Stimulated activated effector memory CD8-positive, alpha-beta T cell treated with anti-CD3 and anti-CD28 coated beads, Interleukin-12 subunit alpha, Interleukin-12 subunit beta, amount 100 ng/mL, for 72 hours (primary cell): ENCODE measurements at regions not wholly inside any gene's neighbourhood (a gene's known extent, or its start where the extent isn't known, plus 50 kb on each side); places are given as distances from the start of the nearest gene placed in this dataset.

Experiments used
- ATAC-seq: fragments of 150-1000 bp; cut with Tn5 transposase; 2 replicates; pipeline ENCODE4 v1.10.0; 2021
- DNase-seq, 2 donors: peaks; one replicate each; pipeline ENCODE4 v3.0.0; 2021 to 2022; ENCODE audit warnings: low spot score in 2 of 2
- H3K27ac Mint-ChIP-seq: one replicate; pipeline ENCODE4 v1.8.0; 2022; ENCODE audit warnings: mild to moderate bottlenecking, mixed read lengths
- H3K36me3 Mint-ChIP-seq: one replicate; pipeline ENCODE4 v1.8.0; 2022; ENCODE audit warnings: mild to moderate bottlenecking, mixed read lengths
- H3K4me1 Mint-ChIP-seq: one replicate; pipeline ENCODE4 v1.8.0; 2022; ENCODE audit warnings: mixed read lengths
- H3K4me3 Mint-ChIP-seq: one replicate; pipeline ENCODE4 v1.8.0; 2022; ENCODE audit warnings: mild to moderate bottlenecking, mixed read lengths
- H3K9me3 Mint-ChIP-seq: one replicate; pipeline ENCODE4 v1.8.0; 2022; ENCODE audit warnings: mixed read lengths

DNA sequence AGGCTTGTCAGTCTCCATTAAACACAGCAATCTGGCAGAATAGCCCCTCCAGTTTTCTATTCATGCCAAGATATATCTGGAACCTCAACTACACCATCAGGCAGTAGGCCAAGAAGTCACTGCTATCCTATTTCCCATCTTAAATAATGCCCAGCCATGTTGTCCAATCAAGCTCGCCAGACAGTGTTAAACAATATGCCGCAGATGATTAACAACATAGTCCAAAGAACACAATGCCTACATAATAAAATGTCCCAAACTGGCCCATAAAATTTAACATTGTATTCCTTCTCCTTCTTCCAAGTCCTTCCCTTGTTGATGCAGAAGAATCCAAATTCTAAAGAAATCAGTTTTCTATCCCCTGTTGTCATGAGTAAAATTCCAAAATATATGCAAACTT, 427.4 kb upstream of the PPP2R3A start:
- no peak for ATAC-seq

DNA sequence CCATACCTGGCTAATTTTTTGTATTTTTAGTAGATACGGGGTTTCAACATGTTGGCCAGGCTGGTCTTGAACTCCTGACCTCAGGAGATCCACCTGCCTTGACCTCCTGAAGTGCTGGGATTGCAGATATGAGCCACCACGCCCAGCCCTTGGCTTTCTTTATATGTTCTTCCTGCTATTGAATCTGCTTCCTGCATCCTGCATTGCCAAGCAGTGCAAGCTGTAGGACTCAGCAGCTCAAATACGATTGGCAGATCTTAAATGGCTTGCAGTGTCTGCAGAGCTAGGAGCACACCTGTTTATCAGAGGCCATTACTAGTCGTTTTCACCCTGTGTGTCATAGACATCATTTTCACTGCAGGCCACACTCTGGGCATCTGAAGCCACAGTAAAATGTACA, 426.2 kb upstream of the PPP2R3A start:
- Mint-ChIP-seq H3K36me3 (no peaks in the 10 kb centered on the region), H3K9me3 (peaks cover 7% of the 10 kb centered on the region), H3K4me1 (no peaks in the 10 kb centered on the region), H3K27ac (no peak overlapping the region), H3K4me3 (no peak overlapping the region)
- DNase-seq (no peak), ATAC-seq (no peak)

More for the DNA sequence above, 427.4 kb upstream of the PPP2R3A start:
- Mint-ChIP-seq H3K36me3 (no peaks in the 10 kb centered on the region), H3K4me1 (no peaks in the 10 kb centered on the region), H3K9me3 (peaks cover 7% of the 10 kb centered on the region), H3K4me3 (no peak overlapping the region), H3K27ac (no peak overlapping the region)
- no peak for DNase-seq

DNA sequence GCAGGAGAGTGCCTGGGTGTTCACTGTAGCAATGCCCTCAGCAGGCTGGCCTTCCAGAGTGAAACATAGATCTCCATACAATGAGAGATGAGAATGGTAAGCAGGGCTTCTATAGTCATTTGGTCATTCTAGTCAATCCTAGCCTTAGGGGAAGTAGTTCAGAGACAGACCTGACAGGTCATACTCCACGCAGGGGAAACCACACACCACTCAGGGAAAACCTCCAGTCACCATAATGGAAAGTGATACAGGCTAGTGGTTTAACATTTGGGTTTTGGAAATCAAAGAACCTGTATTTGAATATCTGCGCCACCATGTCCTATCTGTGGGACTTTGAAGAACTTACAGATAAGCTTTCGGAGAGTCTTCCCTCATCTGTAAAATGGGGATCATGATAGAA, 425.7 kb upstream of the PPP2R3A start:
- H3K4me1 Mint-ChIP-seq = no peaks in the 10 kb centered on the region
- no peaks in the 10 kb centered on the region for H3K36me3 Mint-ChIP-seq
- no peak overlapping the region for H3K27ac Mint-ChIP-seq
- DNase-seq (no peak), ATAC-seq (no peak)
- no peak overlapping the region for H3K4me3 Mint-ChIP-seq
- H3K9me3 Mint-ChIP-seq = peaks cover 7% of the 10 kb centered on the region

DNA sequence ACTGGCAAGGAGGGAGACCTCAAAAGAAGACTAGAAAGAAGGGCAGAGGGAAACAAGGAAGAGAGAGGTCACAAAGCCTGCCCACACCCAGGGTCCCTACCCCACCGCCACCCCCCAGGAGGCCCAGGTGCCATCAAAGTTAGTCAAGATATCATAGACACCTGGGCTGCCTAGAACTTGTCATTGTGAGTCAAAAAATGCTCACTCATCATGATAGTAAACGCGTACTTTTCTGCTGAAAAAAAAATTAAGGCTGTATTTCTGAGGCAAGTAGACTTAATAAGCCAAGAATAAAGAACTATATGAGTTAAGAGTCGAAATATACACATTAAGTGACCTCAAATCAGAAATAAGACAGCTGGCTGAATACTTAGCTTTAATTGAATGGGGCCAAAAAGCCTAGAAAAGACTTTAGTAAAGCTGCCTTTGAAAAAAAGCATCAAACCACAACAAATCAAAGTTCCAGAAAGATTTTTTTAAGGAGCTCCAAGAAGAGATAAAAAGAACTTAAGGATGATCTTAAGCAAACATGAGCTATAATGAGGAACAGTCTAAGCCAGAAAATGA, 415.5 kb upstream of the PPP2R3A start:
- Mint-ChIP-seq H3K9me3 (peaks cover 2% of the 10 kb centered on the region), H3K36me3 (no peaks in the 10 kb centered on the region)

DNA sequence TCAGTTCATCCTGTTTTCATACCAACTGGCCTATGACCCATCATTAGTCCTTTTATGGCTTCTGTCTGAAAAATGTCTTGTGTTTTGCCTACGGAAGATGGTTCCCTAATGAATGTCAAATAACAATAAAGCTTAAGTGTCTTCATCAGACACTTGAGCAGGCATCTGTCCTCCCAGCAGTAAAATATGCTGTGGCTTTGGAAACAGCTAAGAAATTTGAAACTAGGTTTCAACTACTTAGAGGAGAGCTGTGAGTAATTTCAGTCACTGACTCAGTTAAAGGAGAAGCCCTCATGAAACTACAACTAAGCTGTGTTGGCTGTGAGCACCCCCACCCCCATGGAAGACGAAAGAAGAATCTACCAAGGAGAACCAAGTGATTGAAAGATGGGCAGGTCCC, 409.4 kb upstream of the PPP2R3A start:
- Mint-ChIP-seq H3K4me1 (no peaks in the 10 kb centered on the region), H3K36me3 (no peaks in the 10 kb centered on the region), H3K27ac (no peak overlapping the region), H3K4me3 (no peak overlapping the region), H3K9me3 (peaks cover 6% of the 10 kb centered on the region)
- no peak for ATAC-seq
- DNase-seq = no peak

More for the DNA sequence above, 415.5 kb upstream of the PPP2R3A start:
- DNase-seq (no peak), ATAC-seq (no peak)
- Mint-ChIP-seq H3K4me1 (no peaks in the 10 kb centered on the region), H3K4me3 (no peak overlapping the region), H3K27ac (no peak overlapping the region)

DNA sequence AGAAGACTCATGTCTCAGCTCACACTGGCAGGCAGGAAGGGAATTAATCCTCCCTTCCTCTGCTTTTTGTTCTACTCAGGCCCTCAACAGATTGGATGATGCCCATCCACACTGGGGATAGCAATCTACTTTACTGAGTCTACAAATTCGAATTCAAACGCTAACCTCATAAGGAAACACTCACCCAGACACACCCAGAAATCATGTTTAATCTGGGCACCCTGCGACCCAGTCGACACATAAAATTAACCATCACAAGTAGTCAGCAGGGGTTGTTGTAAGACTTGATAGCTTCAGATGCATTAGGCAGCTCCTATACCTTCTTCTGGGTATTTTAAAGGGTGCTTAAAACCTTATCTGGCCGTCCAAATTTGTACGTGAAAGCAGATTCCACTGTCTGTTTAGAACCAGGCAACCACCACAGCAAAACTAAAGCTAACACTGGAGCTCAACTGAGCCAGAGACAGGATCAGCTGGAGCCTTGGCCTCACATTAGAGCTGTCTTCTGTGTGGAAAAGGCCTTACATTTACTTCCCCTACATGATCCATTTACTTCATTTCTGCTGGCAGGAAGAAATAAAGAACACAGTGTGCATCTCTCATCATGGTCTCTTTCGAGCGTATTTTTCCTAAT, 407.3 kb upstream of the PPP2R3A start:
- DNase-seq (no peak), ATAC-seq (no peak)
- Mint-ChIP-seq H3K4me3 (no peak overlapping the region), H3K27ac (no peak overlapping the region), H3K36me3 (no peaks in the 10 kb centered on the region), H3K9me3 (peaks cover 6% of the 10 kb centered on the region), H3K4me1 (no peaks in the 10 kb centered on the region)

DNA sequence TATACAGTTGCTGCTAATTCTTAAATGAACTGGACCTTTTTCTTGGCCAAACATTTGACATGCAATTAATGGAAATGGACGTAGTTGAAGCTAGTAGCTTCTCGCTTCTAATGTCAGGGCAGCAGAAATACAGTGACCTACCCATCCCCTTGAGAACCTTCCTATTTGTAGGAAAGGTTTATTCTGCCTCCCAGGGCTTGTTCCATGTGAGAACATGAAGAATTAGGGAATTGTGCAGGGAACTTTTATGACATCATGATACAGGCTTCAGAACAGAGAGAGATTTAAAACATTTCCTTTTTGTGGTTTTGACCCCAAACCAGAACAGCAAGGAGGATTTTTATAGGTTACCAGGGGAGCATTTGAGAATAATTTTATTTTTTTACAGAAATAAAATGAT, 406.6 kb upstream of the PPP2R3A start:
- H3K4me1 Mint-ChIP-seq = no peaks in the 10 kb centered on the region
- peaks cover 5% of the 10 kb centered on the region for H3K9me3 Mint-ChIP-seq
- H3K4me3 Mint-ChIP-seq = no peak overlapping the region
- H3K36me3 Mint-ChIP-seq = no peaks in the 10 kb centered on the region
- DNase-seq = no peak
- no peak overlapping the region for H3K27ac Mint-ChIP-seq
- ATAC-seq = no peak

DNA sequence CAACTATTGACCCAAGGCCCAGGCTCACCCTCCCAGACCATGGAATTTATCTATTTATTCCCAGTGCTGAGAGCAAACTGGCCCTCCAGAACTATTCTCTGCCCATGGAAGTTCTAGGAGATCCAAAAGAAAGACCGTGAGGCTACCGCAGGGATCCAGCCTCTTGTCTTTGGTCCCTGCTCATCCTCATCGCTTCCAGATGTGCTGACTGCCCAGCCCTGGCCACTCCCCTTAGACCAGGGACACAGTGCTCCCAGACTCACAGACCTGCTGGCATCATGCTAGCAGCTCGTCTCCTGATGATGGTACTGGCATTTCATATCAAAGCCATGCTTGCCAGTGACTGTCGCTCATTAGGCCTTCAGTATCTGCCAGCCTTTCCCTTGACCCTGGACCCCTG, 405.7 kb upstream of the PPP2R3A start:
- no peak overlapping the region for H3K4me3 Mint-ChIP-seq
- ATAC-seq (no peak), DNase-seq (no peak)
- H3K9me3 Mint-ChIP-seq = peaks cover 4% of the 10 kb centered on the region
- no peaks in the 10 kb centered on the region for H3K4me1 Mint-ChIP-seq
- no peak overlapping the region for H3K27ac Mint-ChIP-seq
- no peaks in the 10 kb centered on the region for H3K36me3 Mint-ChIP-seq

DNA sequence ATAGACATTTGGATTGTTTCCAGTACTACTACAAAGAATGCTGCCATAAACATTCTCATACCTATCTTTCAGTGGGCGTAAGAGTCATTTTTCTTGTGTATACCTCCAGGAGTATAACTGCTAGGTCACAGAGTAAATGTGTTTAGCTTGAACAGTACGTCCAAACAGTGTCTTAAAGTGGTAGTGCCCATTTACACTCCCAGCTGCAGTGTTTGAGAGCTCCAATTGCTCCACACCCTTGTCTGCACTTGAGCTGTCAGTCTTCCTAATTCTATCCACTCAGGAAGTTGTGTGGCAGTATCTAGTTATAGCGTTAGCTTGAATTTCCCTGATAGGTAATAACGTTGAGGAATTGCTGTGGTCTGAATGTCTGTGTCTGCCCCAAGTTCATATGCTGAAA, 404.7 kb upstream of the PPP2R3A start:
- H3K36me3 Mint-ChIP-seq = no peaks in the 10 kb centered on the region
- H3K4me3 Mint-ChIP-seq = no peak overlapping the region
- no peaks in the 10 kb centered on the region for H3K4me1 Mint-ChIP-seq
- ATAC-seq (no peak), DNase-seq (no peak)
- peaks cover 4% of the 10 kb centered on the region for H3K9me3 Mint-ChIP-seq
- no peak overlapping the region for H3K27ac Mint-ChIP-seq

DNA sequence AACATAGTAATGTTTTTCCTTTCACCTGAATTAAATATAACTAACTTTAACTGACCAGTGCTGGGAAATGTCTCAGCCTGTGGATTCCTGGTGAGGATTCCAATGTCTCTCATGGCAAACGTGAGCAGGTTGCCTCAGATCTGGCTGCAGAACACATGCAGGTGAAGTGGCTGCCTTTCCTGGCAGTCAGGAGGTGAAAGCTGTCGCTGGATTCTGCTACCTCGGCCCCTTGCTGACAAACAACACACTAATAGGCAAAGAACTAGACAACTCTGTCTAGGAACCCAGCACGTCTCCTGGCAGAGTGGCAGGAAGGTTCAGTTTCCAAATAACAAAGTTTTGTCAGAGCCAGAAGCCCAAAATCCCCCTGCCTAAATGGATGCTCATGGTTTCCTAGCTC, 400.8 kb upstream of the PPP2R3A start:
- H3K4me1 Mint-ChIP-seq = no peaks in the 10 kb centered on the region
- DNase-seq = no peak
- no peak overlapping the region for H3K27ac Mint-ChIP-seq
- H3K9me3 Mint-ChIP-seq = peaks cover 10% of the 10 kb centered on the region
- no peaks in the 10 kb centered on the region for H3K36me3 Mint-ChIP-seq
- no peak overlapping the region for H3K4me3 Mint-ChIP-seq
- no peak for ATAC-seq

DNA sequence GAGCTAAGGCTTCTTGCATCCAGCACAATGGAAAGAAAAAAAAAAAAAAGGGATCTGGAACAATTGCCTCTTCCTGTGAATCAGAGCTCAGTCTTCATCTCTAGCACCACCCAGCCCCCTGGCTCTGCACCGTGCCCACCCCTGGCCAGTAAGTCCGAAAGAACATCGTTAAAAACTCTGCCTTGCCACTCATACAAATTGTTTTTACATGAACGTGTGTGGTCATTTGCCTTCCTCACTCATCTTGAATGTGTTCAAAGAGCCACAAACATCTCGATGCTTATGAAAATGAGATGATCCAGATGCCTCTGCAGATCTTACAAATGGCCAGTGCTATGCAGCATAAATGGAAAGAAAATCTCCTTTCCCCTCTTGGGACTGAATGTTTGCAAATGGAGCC, 400.0 kb upstream of the PPP2R3A start:
- no peaks in the 10 kb centered on the region for H3K4me1 Mint-ChIP-seq
- no peak overlapping the region for H3K27ac Mint-ChIP-seq
- no peak overlapping the region for H3K4me3 Mint-ChIP-seq
- peaks cover 7% of the 10 kb centered on the region for H3K9me3 Mint-ChIP-seq
- H3K36me3 Mint-ChIP-seq = no peaks in the 10 kb centered on the region
- DNase-seq = no peak
- no peak for ATAC-seq

DNA sequence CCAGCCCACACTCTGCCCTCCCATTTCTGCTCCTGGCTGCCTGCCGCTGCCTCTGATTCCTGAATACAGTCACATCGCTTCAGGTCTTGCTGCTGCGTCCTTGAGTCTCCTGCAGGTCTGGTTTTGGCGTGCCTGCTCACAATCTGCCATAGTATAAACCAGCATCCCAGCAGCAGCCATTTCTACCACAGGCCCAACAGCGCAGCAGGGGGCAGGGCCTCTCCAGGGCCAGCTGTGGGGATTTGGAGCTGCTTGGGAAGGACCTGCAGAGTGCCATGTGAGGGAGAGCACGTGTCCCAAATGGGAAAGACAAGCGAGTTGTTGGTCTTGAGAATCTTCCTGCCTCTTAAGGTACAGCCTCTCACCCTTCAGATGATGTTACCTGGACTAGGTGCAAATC, 398.3 kb upstream of the PPP2R3A start:
- H3K4me1 Mint-ChIP-seq = no peaks in the 10 kb centered on the region
- ATAC-seq (no peak), DNase-seq (no peak)
- H3K4me3 Mint-ChIP-seq = no peak overlapping the region
- H3K36me3 Mint-ChIP-seq = no peaks in the 10 kb centered on the region
- H3K9me3 Mint-ChIP-seq = peaks cover 7% of the 10 kb centered on the region
- H3K27ac Mint-ChIP-seq = no peak overlapping the region

DNA sequence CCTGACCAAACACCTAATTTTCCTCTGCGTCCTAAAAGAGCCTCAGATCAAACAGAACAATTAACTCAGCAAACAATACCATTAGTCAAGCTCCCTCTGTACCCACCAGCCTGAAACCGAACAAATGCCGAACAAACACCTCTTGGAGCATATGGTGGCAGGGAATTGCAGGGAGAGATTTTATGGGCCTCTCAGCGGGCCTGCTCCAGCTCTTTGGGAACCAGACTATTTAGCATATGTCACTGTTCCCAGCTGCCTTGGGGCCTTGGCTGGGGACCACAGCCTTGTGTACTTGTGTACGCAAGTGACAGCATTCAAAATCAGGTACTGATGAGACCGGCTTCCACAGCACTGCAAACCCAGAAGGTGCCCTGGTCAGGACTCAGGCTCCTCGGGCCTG, 388.8 kb upstream of the PPP2R3A start:
- H3K9me3 Mint-ChIP-seq = peaks cover 6% of the 10 kb centered on the region
- no peak overlapping the region for H3K27ac Mint-ChIP-seq
- H3K4me3 Mint-ChIP-seq = no peak overlapping the region
- no peaks in the 10 kb centered on the region for H3K4me1 Mint-ChIP-seq
- DNase-seq (no peak), ATAC-seq (no peak)
- H3K36me3 Mint-ChIP-seq = no peaks in the 10 kb centered on the region

DNA sequence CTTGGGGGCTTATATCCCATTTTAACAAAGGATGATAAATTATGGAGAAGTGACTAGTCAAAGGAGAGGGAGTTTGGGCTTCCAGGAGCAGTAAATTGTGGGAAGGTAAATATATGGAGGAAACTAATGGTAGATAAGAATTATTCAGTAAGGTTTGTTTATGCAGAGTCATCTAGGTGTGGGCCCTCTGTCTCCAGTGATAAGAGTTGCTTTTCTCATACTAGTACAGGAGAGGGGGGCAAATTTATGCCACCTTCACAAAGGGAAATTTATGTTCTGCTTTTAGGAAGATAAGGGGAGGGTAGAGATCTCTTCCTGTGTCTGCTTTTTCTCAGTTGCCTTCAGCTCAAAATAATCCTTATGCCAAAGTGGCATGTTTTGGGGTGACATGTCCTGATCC, 383.7 kb upstream of the PPP2R3A start:
- H3K27ac Mint-ChIP-seq = no peak overlapping the region

DNA sequence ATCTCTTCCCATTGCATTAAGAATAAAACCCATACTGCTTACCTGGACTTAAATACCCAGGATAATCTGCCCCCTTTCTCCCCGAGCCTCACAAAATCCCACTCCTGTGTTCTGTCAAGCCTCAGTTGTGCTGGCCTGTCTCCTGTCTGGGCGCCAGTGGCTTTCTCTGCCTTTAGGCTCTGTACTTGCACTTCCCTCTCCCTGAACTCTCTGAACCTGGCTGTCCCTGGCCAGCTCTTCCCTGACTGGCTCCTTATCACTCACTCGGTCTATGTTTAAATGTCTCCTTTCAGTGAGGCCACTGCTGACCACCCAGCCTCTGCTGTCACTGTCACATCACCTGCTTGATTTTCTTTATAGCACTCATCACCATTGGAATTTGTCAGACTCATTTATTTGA, 382.7 kb upstream of the PPP2R3A start:
- Mint-ChIP-seq H3K36me3 (no peaks in the 10 kb centered on the region), H3K4me1 (no peaks in the 10 kb centered on the region), H3K9me3 (peaks cover 3% of the 10 kb centered on the region), H3K4me3 (no peak overlapping the region), H3K27ac (no peak overlapping the region)
- DNase-seq (no peak), ATAC-seq (no peak)

More for the DNA sequence above, 383.7 kb upstream of the PPP2R3A start:
- no peaks in the 10 kb centered on the region for H3K36me3 Mint-ChIP-seq
- DNase-seq (no peak), ATAC-seq (no peak)
- peaks cover 3% of the 10 kb centered on the region for H3K9me3 Mint-ChIP-seq
- H3K4me3 Mint-ChIP-seq = no peak overlapping the region
- no peaks in the 10 kb centered on the region for H3K4me1 Mint-ChIP-seq

DNA sequence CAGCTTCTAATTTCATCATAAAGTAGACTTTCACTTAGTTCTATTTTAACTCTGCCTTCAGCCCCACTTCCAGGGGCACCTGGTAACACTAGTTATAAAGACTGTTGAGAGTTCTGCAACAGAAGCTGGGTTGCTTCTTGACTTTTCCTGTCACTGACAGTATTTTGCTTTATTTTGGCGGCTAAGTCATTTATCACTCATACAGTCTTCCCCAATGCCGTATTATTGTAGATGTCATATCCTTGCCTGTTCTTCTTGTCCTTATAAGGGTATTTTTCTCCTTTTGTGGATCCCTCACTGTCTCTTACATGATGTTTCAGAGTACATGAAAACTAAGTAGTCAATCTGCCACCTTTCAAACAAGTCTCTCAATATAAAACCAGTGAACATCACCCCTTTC, 369.0 kb upstream of the PPP2R3A start:
- H3K9me3 Mint-ChIP-seq = peaks cover 8% of the 10 kb centered on the region
- DNase-seq (no peak), ATAC-seq (no peak)
- no peaks in the 10 kb centered on the region for H3K36me3 Mint-ChIP-seq
- no peak overlapping the region for H3K4me3 Mint-ChIP-seq
- H3K27ac Mint-ChIP-seq = no peak overlapping the region
- H3K4me1 Mint-ChIP-seq = no peaks in the 10 kb centered on the region

DNA sequence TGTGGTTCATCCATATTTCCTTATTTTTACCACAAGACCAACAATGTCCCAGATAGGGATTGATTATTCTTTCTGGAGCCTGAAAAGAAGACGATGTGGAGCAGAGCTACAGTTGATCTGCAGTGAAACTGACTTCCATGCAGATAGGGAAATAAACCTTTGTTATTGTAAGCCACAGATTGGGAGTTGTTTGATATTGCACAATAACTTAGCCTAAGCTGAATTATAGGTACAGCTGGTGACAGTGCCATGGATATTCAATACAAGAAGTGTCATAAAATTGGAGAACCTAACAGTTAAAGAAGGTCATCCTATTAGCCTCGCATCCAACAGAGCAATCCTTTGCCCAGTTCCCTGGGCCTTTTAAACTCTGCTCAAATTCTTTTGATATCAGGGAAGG, 367.7 kb upstream of the PPP2R3A start:
- H3K27ac Mint-ChIP-seq = no peak overlapping the region
- ATAC-seq (no peak), DNase-seq (no peak)
- H3K4me1 Mint-ChIP-seq = no peaks in the 10 kb centered on the region
- no peak overlapping the region for H3K4me3 Mint-ChIP-seq
- no peaks in the 10 kb centered on the region for H3K36me3 Mint-ChIP-seq
- peaks cover 8% of the 10 kb centered on the region for H3K9me3 Mint-ChIP-seq
